NB4 (cell line): ENCODE measurements at regions not wholly inside any gene's neighbourhood (a gene's known extent, or its start where the extent isn't known, plus 50 kb on each side); places are given as distances from the start of the nearest gene placed in this dataset.

Experiments
- POLR2A ChIP-seq: IDR thresholded peaks from 2 replicates; pipeline ENCODE4 v1.6.1; 2011; ENCODE audit warnings: mild to moderate bottlenecking; ENCODE audit not compliant: insufficient read length; ENCODE audit errors: extremely low read depth
- TF ChIP-seq, protein P1 (sequence below): IDR thresholded peaks from one replicate; pipeline ENCODE4 v1.5.1; 2012; ENCODE audit warnings: low read depth, low read length

DNA sequence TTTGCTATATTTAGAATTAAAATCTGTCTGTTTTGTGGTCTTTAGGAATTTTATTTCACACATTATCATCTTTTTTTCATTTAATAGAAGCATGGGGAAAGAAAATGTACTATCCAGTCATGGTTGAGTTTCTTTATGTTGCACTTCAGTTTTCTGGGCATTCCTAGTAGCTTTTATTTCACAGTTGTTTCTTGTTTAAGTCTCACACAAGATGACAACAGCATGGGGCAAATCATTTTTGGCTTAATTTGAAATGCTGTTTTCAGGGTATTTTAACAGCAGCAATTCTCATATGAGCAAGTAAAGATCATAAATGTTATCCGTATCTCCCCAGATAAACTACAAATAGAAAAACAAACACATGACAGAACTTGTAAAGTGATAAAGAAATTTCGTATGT, 1600.2 kb downstream of the PCDH9 start:
- TF ChIP-seq, protein P1, sequence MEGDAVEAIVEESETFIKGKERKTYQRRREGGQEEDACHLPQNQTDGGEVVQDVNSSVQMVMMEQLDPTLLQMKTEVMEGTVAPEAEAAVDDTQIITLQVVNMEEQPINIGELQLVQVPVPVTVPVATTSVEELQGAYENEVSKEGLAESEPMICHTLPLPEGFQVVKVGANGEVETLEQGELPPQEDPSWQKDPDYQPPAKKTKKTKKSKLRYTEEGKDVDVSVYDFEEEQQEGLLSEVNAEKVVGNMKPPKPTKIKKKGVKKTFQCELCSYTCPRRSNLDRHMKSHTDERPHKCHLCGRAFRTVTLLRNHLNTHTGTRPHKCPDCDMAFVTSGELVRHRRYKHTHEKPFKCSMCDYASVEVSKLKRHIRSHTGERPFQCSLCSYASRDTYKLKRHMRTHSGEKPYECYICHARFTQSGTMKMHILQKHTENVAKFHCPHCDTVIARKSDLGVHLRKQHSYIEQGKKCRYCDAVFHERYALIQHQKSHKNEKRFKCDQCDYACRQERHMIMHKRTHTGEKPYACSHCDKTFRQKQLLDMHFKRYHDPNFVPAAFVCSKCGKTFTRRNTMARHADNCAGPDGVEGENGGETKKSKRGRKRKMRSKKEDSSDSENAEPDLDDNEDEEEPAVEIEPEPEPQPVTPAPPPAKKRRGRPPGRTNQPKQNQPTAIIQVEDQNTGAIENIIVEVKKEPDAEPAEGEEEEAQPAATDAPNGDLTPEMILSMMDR: no peak
- TF ChIP-seq POLR2A: no peak
